GM18498 (cell line): ENCODE measurements at regions not wholly inside any gene's neighbourhood (a gene's known extent, or its start where the extent isn't known, plus 50 kb on each side); places are given as distances from the start of the nearest gene placed in this dataset.
"Not testable (repeated sequence)": the region's sequence is repeated elsewhere in the genome, so short reads cannot be mapped to it uniquely, and the experiment has no call there.

Experiments
- ATAC-seq: cut with Tn5 transposase; IDR thresholded peaks from one replicate; pipeline ENCODE4 v1.9.1; 2021; ENCODE audit warnings: mild to moderate bottlenecking, moderate library complexity; ENCODE audit not compliant: unreplicated experiment

DNA sequence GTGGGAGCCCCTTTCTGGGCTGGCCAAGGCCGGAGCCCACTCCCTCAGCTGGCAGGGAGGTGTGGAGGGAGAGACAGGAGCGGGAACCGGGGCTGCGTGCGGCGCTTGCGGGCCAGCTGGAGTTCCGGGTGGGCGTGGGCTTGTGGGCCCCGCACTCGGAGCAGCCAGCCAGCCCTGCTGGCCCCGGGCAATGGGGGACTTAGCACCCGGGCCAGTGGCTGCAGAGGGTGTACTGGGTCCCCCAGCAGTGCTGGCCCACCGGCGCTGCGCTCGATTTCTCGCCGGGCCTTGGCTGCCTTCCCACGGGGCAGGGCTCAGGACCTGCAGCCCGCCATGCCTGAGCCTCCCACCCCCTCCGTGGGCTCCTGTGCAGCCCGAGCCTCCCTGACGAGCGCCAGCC is 1082.5 kb downstream of the PCDH17 start:
- ATAC-seq, result not testable (repeated sequence)

DNA sequence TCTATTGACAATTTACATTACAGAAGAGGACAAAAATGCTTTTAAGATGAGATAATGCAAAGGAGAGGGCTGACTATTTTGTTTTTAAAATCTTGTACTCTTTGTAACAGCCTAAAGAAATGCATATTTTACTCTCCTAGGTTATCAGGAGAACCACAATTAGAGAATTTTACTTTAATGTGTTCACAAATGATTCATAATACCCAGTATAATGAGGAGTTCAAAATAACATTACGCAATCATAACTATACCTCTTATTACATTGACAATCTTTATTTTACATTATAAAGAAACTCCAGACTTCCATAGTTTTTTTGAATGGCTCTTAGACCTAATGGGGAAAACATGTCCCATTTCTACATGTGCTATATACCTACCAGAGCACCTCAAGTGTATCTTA is 1089.7 kb downstream of the PCDH17 start:
- ATAC-seq, result no peak

DNA sequence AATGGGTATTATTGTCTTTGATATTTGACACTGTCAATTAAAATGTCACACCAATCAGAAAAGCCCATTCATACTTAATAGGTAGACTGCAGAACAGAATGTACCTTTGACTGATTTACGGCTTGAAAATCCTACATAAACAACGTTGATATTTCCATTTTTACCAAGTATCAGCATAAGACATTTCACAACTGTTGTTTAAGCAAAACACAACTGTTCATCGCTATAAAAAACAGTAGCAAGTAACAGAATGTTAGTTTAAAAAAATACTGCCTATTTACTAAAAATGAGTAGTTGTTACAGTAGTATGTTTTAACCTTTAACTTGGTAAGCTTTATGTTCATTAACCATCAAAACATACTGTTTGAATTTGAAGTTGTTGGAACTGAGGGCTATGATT is 1096.6 kb downstream of the PCDH17 start:
- ATAC-seq, result no peak

DNA sequence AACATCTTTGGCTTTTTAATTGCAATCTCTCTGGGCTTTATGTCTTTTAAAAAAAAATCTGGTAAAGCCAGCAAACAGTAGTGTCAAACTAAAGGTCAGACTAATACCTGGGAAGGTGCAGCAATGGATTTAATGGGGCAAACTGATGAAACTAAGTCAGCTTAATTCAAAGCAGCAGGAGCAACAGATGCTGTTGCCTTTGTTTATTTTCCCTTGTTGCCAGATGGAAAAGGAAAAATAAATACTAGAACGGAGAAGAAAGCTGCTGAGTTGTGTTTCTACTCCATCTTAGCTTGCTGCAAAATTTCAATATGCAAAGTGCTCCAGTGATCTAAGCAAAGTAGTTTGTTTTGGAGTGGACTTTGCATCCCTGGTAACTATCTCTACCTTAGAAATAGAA is 1097.8 kb downstream of the PCDH17 start:
- ATAC-seq, result no peak

DNA sequence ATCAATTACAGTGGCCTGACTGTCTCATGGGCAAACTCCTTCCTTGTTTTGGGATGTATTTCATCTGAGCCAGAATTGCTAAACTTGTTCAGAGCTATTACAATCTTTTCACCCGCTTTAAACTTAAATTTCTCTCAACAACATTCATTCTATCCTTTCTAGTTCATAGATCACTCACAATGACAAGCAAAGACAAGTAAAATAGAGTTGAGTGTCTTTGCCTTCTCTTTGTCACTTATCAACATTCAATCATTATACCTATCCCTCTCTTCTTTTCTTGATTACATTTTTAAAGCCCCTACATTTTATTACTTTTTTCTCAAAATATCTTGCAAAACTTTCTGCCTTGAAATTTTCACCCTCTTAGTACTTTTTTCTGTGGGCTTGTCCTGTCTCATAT is 1113.1 kb downstream of the PCDH17 start:
- ATAC-seq, result no peak

DNA sequence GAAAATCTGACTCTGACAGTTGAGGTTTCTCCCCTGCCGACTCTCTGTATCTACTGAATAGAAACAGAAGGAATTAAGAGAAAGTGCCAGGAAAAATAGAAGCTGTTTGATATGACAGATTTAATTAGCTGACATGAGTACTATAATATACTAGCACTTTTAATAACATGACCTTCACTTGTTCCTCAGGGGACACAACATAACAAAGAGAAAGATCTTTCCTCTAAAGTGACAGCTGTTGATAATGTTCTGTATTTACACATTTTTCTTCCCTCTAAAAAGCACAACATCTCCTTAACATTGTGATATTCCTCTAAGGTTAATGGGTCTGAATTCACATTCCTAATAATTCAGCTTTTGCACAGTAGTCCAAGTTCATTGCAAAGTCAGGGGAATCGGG is 1136.0 kb downstream of the PCDH17 start:
- no peak for ATAC-seq

DNA sequence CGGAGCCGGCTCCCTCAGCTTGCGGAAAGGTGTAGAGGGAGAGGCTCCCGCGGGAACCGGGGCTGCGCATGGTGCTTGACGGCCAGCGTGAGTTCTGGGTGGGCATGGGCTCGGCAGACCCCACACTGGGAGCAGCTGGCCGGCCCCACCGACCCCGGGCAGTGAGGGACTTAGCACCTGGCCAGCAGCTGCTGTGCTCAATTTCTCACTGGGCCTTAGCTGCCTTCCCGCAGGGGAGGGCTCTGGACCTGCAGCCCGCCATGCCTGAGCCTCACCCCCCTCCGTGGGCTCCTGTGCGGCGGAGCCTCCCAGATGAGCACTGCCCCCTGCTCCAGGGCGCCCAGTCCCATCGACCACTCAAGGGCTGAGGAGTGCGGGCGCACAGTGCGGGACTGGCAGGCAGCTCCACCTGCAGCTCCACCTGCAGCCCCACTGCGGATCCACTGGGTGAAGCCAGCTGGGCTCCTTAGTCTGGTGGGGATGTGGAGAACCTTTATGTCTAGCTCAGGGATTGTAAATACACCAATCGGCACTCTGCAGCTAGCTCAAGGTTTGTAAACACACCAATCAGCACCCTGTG is 1141.8 kb downstream of the PCDH17 start:
- no peak for ATAC-seq

DNA sequence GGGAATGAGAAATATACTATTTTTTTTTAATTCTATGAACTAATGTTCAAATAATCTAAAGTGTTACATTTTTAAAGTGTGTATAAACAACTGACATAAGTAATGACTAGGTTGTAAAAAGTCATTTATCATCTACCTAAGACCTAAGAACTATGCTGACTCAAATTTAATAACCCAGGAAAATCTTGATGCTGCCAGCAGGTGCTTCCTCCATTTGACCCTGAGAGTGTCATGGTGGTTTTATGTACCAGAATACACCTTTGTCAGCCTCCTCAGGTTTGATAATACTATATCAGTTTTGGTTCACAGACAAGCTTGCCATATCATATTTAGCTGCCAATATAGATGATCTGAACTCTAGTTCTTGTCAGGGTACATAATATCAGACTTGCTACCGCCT is 1151.2 kb downstream of the PCDH17 start:
- no peak for ATAC-seq

DNA sequence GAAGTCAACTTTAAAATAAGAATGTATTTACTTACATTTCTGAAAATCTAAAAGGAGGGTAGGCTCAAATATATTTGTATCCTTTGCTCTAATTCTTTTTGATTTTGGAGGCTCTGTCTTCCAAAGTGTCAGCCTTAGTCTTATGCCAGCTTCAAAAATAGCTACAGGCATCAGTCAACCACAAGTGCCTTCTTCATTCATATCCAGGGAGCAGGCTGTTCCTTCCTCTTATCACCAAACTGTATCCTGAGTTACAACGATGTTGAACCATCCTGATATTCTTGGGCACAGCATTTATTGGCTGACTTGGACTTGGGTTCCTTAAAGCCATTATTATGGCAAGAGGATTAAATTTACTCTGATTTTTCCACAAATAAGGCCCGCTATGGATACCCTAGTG is 1161.3 kb downstream of the PCDH17 start:
- ATAC-seq, result no peak

DNA sequence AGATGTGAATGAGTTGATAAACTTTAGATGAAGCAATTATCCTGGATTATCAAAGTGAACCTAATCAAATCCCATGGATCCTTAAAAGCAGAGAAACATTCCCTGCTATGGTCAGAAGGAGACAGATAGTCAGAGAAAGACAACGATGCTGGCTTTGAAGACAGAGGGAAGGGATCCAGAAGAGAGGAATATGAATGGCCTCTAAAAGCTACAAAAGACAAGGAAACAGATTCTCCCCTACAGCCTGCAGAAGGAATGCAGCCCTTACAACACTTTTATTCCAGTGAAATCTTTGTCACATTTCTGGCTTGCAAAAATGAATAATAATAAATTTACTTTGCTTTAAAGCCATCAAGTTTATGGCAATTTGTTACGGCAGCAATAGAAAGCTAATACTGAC is 1164.2 kb downstream of the PCDH17 start:
- ATAC-seq, result no peak

DNA sequence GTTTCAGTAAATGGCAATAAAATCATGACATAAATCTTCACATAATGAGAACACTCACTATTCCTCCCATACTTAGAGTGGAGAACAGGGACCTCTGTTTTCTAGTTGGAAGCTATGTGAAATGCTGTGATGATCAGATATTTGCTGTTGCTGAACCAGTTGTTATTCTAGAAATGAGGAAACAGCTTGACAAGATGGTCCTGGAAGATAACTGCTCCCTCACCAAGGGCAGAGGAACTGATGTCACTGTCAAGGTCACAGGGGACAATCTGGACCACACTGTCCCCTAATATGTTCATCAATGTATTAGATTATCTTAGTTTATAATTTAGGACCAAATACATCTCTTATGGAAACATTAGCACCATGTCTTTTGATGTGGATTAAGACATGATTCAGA is 1173.3 kb downstream of the PCDH17 start:
- no peak for ATAC-seq

DNA sequence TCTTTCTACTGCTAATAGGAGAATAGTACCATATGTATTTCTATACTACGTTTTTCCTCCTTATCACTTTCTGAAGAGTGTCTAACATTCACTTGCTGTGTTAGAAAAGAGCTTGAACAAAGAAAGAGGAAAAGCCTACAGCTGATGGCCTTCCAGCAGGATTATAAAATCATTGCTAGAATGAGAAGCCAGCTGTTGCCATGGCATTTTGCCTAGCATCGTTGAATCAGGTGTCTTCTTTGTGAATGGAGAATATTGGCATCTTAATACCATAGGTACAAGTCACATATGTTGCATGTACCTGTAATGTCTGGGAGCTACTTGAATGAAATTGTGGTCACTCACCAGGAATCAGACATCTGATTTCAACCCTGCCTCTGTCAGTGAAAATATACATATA is 1174.9 kb downstream of the PCDH17 start:
- ATAC-seq, result no peak

DNA sequence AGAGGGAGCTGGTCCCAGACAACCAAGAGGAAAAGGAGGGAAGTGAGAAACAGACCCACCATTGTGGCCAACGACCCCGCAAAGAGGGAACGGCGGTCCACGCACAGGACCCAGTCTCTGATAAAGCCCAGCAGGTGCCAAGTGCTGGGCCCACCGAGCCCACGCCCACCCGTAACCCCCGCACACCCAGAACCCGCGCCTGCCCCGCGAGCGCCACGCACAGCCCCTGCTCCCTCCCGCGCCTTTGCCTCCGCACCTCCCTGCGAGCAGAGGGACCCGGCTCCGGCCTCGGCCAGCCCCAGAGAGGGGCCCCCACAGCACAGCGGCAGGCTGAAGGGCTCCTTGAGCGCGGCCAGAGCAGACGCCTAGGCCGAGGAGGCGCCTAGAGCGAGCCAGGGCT is 1192.2 kb downstream of the PCDH17 start:
- ATAC-seq, result no peak

DNA sequence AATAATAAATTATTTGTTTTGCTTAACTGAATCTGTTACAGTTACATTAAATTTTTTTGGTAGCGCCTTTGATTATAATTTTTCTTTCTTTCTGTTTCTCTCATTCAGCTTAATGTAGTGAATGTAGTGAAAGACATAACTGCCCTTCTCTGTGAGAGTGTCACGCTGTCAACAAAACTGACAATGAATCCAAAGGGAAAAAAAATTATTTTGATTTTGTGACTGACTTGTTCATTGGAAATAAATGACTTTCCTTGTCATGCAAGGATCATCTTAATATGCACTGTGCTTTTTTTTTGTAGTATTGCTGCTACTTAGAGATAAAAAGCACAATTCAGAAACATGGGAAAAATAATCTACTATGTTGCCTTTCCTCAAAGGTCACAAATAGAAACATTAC is 1196.4 kb downstream of the PCDH17 start:
- ATAC-seq, result no peak

DNA sequence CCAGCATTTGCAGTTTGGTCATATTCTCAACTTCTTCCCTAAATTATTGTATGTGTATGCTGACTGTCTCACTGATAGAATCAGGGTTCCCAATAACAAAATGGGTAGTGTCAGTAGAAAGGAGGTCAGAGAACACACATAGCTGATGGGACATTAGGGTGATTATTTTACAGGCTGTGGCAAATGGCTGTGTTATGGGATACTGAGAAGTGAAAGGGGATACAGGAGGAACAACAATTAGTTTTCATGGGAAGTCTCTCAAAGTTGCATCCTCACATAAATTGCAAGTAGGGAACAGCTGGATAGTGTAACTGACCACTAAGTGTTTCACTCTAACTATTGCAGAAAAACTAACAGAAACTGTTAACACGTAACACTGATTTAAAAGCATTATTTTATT is 1199.3 kb downstream of the PCDH17 start:
- ATAC-seq, result no peak

DNA sequence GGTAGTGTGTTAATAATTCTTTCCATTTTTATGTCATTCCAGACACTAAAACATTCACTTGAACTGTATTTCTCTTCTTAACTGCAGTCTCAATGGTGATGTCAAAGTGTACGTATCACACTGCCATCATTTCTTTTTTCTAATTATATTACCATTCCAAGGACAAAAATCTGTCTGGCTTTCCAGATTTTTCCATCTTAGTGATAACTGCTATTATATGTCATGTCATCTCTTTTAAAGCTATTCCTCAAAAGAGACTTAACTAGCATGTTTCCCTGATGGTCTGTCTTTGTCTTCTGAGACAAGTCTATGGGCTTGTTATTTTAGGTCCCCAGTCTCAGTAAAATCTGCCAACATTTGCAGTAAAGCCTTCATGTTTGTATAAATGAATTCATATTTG is 1207.1 kb downstream of the PCDH17 start:
- no peak for ATAC-seq

DNA sequence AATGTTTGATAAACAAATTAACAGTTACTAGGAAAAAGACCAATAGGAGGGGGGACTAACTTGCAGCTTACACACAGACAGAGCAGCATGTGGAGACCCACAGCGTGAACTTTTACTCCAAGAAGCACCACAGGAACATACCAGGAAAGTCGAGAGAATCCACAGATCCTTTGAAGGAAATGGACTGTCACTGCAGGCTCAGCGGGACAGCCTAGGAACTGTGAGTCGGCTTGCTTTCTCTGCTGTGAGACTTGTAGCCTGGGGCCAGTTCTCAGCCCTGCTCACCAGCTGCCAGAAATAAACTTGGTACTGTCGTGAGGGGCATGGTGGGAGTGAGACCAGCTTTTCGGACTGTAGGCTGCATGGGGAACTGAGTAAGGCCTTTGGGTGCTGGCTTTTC is 1211.5 kb downstream of the PCDH17 start:
- ATAC-seq, result no peak

DNA sequence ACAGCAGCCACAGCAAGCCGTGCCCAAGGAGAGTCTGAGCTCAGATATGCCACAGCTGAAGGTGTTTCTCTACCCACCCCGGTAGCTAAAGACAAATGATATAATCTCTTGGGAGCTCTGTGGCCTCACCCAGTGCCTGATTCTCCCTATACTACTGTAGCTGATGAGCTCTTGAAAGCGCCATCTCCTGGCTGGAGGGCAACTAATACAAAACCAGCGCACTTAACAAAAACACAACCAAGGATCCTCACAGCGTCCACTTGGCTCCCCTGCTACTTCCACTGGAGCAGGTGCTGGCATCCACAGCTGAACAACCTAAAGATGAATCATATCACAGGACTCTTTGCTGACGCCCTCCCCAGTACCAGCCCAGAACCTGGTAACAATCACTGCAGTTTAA is 1212.0 kb downstream of the PCDH17 start:
- no peak for ATAC-seq

DNA sequence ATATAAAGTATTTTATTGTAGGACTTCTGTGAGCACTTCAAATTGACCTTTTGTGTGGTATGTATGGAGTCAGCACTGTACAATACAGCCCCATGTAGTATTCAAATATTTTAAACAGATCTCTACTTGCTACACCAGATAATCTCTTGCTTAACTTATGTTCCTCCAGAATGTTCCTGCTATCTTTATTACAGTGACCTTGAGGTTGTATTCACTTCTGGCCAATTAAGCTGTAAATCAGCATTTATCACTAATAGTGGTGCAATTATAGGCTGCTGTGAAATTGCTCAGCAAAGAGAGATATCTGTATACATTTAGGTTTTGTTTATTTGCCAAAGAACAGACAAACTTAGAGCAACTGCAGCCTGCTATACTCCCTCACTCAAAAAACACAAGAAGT is 1218.6 kb downstream of the PCDH17 start:
- ATAC-seq, result no peak

DNA sequence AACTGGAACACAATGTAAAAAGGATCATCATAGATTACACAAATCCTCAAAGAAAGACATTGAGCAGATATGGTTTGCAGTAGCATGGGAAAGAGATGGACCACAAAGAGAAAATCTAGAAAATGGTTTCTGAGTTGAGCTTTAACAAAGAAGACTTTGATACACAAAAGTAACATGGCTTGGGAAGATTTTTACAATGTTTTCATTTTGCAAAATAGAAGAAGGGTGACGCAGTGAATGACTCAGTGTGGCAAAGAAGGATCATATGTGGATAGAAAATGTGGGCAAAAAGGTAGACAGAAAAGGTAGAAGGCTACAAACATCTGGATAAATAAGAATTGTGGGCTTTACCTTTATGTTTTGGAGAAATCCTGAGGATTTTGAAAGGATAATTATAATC is 1220.5 kb downstream of the PCDH17 start:
- ATAC-seq, result no peak

DNA sequence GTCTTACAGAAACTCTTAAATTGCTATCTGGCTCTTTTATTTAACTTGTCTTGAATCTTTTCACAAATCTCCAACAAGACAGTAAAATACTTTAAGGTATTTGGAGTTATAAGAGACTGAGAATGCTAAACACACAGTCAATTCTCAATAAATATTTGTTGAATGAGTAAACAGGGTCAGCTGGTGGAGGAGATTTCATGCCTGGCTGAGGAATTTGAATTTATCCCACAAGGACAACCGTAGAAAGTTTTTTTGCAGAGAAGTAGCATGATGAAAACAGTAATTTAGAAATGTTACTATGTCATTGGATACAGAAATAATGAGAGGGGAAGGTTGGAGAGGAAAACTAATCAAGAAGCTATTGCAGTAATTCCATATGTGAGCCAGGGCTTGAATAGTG is 1223.7 kb downstream of the PCDH17 start:
- no peak for ATAC-seq

DNA sequence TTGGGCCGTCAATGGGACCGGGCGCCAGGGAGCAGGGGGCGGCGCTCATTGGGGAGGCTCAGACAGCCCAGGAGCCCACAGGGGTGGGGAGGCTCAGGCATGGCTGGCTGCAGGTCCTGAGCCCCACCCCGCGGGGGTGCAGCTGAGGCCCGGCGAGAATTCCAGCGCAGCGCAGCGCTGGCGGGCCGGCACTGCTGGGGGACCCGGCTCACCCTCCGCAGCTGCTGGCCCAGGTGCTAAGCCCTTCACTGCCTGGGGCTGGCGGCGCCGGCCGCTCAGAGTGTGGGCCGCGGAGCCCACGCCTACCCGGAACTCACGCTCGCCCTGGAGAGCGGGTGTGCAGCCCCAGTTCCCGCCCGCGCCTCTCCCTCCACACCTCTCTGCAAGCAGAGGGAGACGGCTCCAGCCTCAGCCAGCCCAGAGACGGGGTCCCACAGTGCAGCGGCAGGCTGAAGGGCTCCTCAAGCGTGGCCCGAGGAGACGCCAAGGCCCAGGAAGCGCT is 1227.4 kb downstream of the PCDH17 start:
- no peak for ATAC-seq

DNA sequence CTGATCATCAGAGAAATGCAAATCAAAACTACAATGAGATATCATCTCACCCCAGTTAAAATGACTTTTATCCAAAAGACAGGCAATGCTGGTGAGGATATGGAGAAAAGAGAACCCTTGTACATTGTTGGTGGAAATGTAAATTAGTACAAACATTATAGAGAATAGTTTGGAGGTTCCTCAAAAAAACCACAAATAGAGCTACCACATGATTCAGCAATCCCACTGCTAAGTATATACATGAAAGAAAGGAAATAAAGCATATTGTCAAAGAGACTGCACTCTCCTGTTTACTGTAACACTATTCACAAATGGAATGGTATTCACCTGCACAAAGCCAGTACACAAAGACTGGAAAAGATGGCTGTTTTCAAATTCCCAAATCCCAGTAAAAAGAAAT is 1233.7 kb downstream of the PCDH17 start:
- no peak for ATAC-seq

DNA sequence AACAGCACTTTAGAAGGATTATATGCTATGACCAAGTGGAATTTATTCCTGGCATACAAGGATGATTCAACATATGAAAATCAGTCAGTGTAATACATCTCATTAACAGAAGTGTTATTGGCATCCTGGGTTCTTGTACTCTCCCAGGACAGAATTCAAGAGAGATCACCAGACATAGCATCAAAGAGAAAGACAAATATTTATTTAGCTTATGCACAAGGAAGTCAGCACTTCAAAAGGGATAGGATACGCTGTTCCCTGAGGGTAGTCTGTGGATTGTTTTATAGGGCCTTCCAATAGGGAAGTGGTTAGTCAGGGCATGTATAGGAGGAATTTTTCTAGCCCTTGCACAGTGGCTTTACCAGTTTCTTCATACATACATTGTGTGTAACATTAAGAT is 1238.0 kb downstream of the PCDH17 start:
- ATAC-seq, result no peak
